HuH-7.5 (cell line): ENCODE measurements at regions not wholly inside any gene's neighbourhood (a gene's known extent, or its start where the extent isn't known, plus 50 kb on each side); places are given as distances from the start of the nearest gene placed in this dataset.

ENCODE experiments used
- DNase-seq: peaks from one replicate; pipeline ENCODE4 v3.0.0; 2011; ENCODE audit warnings: low spot score

GRCh38 chr10:3482200-3482993 is 302.6 kb downstream of the KLF6 start:
- DNase-seq, result peak; percentile 38

- no peak for DNase-seq
Measured at GRCh38 chr10:3481496-3481895, 303.5 kb downstream of the KLF6 start.

- DNase-seq, result no peak
Measured at GRCh38 chr10:3480990-3481315, 304.1 kb downstream of the KLF6 start.

- no peak for DNase-seq
Measured at GRCh38 chr10:3480281-3480989, 304.6 kb downstream of the KLF6 start.

GRCh38 chr10:3478632-3479240 is 306.2 kb upstream of the PITRM1 start:
- DNase-seq, result no peak

GRCh38 chr10:3478153-3478552 is 305.6 kb upstream of the PITRM1 start:
- DNase-seq, result no peak

- DNase-seq, result no peak
Measured at GRCh38 chr10:3477683-3478082, 305.1 kb upstream of the PITRM1 start.

- DNase-seq, result no peak
Measured at GRCh38 chr10:3476640-3477448, 304.3 kb upstream of the PITRM1 start.

GRCh38 chr10:3476186-3476585 is 303.6 kb upstream of the PITRM1 start:
- DNase-seq, result no peak

GRCh38 chr10:3475367-3475766 is 302.8 kb upstream of the PITRM1 start:
- DNase-seq, result no peak

- DNase-seq, result no peak
Measured at GRCh38 chr10:3474266-3474665, 301.7 kb upstream of the PITRM1 start.

- no peak for DNase-seq
Measured at GRCh38 chr10:3473271-3473670, 300.7 kb upstream of the PITRM1 start.

GRCh38 chr10:3472287-3473051 is 299.9 kb upstream of the PITRM1 start:
- no peak for DNase-seq

- DNase-seq, result no peak
Measured at GRCh38 chr10:3471927-3472286, 299.3 kb upstream of the PITRM1 start.

GRCh38 chr10:3471472-3471871 is 298.9 kb upstream of the PITRM1 start:
- DNase-seq, result no peak

- DNase-seq, result no peak
Measured at GRCh38 chr10:3470191-3470590, 297.6 kb upstream of the PITRM1 start.

- no peak for DNase-seq
Measured at GRCh38 chr10:3469639-3470020, 297.0 kb upstream of the PITRM1 start.

- peak; percentile 15 for DNase-seq
Measured at GRCh38 chr10:3468919-3469638, 296.5 kb upstream of the PITRM1 start.

- DNase-seq, result no peak
Measured at GRCh38 chr10:3467052-3467951, 294.7 kb upstream of the PITRM1 start.

- DNase-seq, result no peak
Measured at GRCh38 chr10:3465406-3465891, 292.9 kb upstream of the PITRM1 start.
